HL-60 (cell line): ENCODE measurements at regions not wholly inside any gene's neighbourhood (a gene's known extent, or its start where the extent isn't known, plus 50 kb on each side); places are given as distances from the start of the nearest gene placed in this dataset.

ENCODE experiments used
- DNase-seq, 2 experiments: peaks; one replicate each; pipeline ENCODE4 v3.0.0-alpha.2; 2010 to 2020; ENCODE audit warnings: low read depth in 1 of 2, low spot score in 1 of 2
- H3K27ac ChIP-seq: fragments of 250-450 bp; sonication (Bioruptor Pico); replicated peaks from 2 replicates; pipeline ENCODE4 v1.5.1; 2020; ENCODE audit warnings: mild to moderate bottlenecking, moderate library complexity
- H3K27me3 ChIP-seq: fragments of 250-450 bp; sonication (Bioruptor Pico); 2 replicates; pipeline ENCODE4 v1.5.1; 2021; ENCODE audit warnings: mild to moderate bottlenecking, moderate library complexity; ENCODE audit not compliant: insufficient read depth, poor library complexity, severe bottlenecking
- H3K4me3 ChIP-seq: replicated peaks from 2 replicates; pipeline ENCODE4 v1.5.1; 2011; ENCODE audit warnings: mild to moderate bottlenecking, control low read depth, low read length; ENCODE audit not compliant: insufficient read depth
- CTCF ChIP-seq: IDR thresholded peaks from one replicate; pipeline ENCODE4 v1.5.1; 2011; ENCODE audit warnings: low read length, control low read depth, inconsistent platforms; ENCODE audit not compliant: insufficient read depth
- GABPA ChIP-seq: IDR thresholded peaks from 2 replicates; pipeline ENCODE4 v1.6.1; 2012; ENCODE audit warnings: low read depth
- POLR2AphosphoS5 ChIP-seq: IDR thresholded peaks from 2 replicates; pipeline ENCODE4 v1.6.1; 2012; ENCODE audit warnings: low read depth
- REST ChIP-seq: IDR thresholded peaks from 2 replicates; pipeline ENCODE4 v1.6.1; 2012; ENCODE audit warnings: low read depth; ENCODE audit not compliant: insufficient replicate concordance
- SPI1 ChIP-seq: IDR thresholded peaks from 2 replicates; pipeline ENCODE4 v1.6.1; 2012; ENCODE audit warnings: low read depth, mild to moderate bottlenecking, borderline replicate concordance

DNA sequence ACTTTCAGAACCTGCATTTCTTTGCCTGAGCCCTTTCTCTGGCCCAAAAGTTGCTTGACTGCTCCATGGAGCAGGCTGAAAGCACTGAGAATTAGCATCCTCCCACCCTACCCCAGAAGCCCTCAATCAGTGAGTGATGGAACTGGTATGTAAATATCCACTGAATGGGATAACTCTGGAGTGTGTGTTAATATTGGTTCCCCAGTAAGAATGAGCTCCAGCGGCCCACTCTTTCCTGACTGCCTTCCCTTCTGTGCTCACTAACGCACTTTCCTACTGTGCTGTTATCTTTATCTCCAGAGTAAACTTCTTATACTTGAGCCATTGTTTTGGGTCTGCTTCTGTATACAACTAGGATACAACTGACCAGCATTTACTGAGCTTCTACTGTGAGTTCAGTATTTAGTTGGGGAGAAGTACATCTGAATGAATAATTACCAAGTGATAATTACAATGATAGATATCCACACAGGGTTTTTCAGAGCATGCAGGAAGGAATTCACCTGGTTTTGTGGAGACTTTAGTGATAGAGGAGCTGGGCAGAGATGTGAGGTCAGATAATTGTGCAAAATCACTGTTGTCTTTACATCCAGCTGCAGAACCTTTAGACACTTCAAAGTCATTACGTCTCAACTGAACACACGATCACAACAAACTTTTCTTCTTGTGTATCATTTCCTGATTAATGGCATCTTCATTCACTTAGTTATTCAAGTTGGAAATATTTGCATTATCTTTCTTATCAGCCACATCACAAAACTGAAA is 149.2 kb upstream of the BTG1 start:
- no peak overlapping the region for H3K27ac ChIP-seq
- TF ChIP-seq GABPA (no peak), SPI1 (no peak), POLR2AphosphoS5 (no peak), REST (no peak), CTCF (no peak)
- no peaks in the 10 kb centered on the region for H3K27me3 ChIP-seq
- H3K4me3 ChIP-seq = no peak overlapping the region
- DNase-seq = no peak

- Histone ChIP-seq H3K27me3 (no peaks in the 10 kb centered on the region), H3K27ac (no peak overlapping the region), H3K4me3 (no peak overlapping the region)
- no peak for DNase-seq
- TF ChIP-seq GABPA = no peak
- no peak for TF ChIP-seq REST
- no peak for TF ChIP-seq SPI1
- no peak for TF ChIP-seq POLR2AphosphoS5
- TF ChIP-seq CTCF = no peak
Measured at GRCh38 chr12:92292016-92292415, 146.4 kb upstream of the BTG1 start.

GRCh38 chr12:92290886-92291285 is 145.2 kb upstream of the BTG1 start:
- H3K4me3 ChIP-seq = no peak overlapping the region
- DNase-seq = no peak
- TF ChIP-seq CTCF (no peak), GABPA (no peak), SPI1 (no peak), REST (no peak), POLR2AphosphoS5 (no peak)
- H3K27me3 ChIP-seq = no peaks in the 10 kb centered on the region
- no peak overlapping the region for H3K27ac ChIP-seq
